LNCaP clone FGC (cell line): ENCODE measurements at regions not wholly inside any gene's neighbourhood (a gene's known extent, or its start where the extent isn't known, plus 50 kb on each side); places are given as distances from the start of the nearest gene placed in this dataset.
"Not testable (repeated sequence)": the region's sequence is repeated elsewhere in the genome, so short reads cannot be mapped to it uniquely, and the experiment has no call there.

Experiments used
- DNase-seq: peaks from one replicate; pipeline ENCODE4 v3.0.0-alpha.2; 2011; ENCODE audit warnings: low read depth
- H3K4me3 ChIP-seq: 2 replicates; pipeline ENCODE4 v1.5.1; 2011; ENCODE audit warnings: mild to moderate bottlenecking, low read depth, low read length, control low read depth
- TF ChIP-seq, protein P1 (sequence below): IDR thresholded peaks from 2 replicates; pipeline ENCODE4 v1.5.1; 2012; ENCODE audit warnings: mild to moderate bottlenecking; ENCODE audit not compliant: control insufficient read depth, insufficient read depth; ENCODE audit errors: extremely low read depth

DNA sequence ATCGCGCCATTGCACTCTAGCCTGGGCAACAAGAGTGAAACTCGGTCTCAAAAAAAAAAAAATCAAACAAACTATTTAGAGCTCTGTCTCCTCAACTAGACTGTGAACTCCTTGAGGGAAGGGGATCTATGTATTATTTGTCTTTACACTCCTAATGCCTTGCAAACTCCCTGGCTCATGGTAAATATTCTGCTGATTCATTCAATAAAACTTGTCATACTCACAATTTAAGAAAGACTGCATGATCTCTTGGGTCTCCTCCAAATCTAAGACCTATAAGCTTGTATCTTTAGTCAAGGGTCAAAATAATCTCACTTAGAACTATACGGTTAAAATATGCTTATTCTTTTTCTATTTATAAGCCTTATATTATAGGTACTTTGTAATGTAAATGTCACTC lies 90.3 kb upstream of the NR5A2 start:
- TF ChIP-seq, protein P1, sequence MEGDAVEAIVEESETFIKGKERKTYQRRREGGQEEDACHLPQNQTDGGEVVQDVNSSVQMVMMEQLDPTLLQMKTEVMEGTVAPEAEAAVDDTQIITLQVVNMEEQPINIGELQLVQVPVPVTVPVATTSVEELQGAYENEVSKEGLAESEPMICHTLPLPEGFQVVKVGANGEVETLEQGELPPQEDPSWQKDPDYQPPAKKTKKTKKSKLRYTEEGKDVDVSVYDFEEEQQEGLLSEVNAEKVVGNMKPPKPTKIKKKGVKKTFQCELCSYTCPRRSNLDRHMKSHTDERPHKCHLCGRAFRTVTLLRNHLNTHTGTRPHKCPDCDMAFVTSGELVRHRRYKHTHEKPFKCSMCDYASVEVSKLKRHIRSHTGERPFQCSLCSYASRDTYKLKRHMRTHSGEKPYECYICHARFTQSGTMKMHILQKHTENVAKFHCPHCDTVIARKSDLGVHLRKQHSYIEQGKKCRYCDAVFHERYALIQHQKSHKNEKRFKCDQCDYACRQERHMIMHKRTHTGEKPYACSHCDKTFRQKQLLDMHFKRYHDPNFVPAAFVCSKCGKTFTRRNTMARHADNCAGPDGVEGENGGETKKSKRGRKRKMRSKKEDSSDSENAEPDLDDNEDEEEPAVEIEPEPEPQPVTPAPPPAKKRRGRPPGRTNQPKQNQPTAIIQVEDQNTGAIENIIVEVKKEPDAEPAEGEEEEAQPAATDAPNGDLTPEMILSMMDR: no peak
- no peak for DNase-seq
- H3K4me3 ChIP-seq: no peak overlapping the region

DNA sequence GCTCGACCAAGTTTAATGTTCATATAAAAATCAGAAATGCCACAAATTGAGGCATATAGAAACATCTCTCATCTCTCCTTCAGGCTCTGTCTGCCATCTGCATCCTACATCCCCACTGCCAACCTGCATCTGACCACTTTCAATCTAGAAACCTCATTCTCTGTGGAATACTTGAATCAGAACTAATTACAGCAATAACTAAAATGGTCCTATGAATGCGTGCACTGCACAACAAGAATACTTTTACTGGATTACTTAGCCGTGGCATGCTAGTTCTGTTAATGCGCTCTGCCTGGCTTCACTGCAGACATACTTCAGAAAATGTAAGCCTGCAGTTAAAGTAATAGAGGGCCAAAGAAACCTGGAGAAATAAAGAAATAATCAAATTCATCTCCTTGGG lies 89.8 kb upstream of the NR5A2 start:
- TF ChIP-seq, protein P1: no peak
- DNase-seq: no peak
- no peak overlapping the region for H3K4me3 ChIP-seq

DNA sequence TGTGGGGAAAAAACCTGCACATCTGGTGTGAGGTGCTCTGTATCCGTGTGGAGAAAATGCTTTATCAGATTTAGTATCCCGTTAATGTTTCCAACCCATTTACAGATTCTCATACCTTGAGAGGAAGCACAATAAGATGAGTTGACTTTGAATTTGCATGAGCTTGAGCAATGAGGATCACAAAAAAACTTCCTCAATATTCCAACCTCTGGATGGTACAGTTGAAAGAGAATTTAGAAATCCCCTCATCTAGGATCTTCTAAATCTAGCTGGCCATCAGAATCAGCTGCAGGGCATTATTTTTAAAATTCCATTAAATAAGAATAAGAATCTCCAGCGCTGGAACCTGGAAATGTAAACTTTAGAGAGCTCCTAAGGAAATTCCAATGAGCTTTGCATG lies 82.5 kb upstream of the NR5A2 start:
- TF ChIP-seq, protein P1: no peak
- DNase-seq: no peak
- no peak overlapping the region for H3K4me3 ChIP-seq

DNA sequence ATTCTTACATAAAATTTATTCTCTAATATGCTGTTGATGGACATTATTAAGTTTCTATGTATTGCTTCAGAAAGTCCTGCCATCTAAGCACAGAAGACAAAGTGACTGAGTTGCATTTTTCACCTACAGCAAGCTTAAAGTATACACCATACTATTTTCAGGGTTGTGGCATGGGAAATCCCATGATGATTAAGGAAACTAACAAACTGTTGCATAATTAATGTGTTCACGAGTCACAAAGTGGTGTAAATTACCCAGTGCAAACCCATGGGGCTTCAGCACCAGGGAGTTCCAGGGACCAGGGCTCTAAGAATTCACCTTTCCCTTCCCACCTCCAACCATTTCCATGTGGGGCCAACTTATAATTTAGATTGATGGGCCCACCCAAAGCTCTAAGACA lies 81.9 kb upstream of the NR5A2 start:
- DNase-seq: no peak
- TF ChIP-seq, protein P1: no peak
- H3K4me3 ChIP-seq: no peak overlapping the region

DNA sequence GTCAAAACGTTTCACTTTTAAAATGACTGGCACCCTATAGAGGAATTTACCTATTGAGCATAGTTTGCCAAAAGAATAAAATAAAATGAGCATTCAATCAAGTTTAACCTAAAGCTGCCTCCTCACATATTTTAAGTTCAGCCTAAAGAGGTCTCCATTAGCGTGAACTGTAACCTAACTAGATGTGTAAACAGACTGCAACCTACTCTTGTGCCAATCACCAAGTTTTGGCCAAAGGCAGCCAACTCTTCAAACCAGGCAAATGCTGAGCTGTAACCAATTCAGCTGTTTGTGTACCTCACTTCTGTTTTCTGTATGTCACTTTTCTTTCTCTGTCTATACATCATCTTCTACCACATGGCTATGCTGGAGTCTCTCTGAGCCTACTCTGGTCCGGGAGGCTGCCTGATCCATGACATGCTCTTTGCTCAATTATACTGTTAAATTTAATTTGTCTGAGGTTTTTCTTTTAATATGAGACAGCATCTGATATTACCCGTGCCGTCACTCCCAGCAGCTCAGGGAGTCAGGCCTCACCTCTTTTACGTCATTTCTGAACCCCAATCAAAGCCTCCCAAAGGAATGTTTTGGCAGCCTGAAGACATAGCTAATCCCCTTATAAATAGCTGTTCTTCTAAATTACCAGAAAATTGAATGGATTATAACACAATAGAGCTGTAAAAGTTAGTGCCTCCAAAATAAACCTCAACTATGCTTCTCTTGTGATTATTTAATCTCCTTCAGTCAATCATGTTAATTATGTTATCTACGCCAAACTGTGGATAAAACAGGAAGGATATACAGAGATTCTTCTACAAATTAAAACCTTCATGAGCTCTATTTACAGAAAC lies 81.0 kb upstream of the NR5A2 start:
- TF ChIP-seq, protein P1: no peak
- DNase-seq: no peak
- no peak overlapping the region for H3K4me3 ChIP-seq

DNA sequence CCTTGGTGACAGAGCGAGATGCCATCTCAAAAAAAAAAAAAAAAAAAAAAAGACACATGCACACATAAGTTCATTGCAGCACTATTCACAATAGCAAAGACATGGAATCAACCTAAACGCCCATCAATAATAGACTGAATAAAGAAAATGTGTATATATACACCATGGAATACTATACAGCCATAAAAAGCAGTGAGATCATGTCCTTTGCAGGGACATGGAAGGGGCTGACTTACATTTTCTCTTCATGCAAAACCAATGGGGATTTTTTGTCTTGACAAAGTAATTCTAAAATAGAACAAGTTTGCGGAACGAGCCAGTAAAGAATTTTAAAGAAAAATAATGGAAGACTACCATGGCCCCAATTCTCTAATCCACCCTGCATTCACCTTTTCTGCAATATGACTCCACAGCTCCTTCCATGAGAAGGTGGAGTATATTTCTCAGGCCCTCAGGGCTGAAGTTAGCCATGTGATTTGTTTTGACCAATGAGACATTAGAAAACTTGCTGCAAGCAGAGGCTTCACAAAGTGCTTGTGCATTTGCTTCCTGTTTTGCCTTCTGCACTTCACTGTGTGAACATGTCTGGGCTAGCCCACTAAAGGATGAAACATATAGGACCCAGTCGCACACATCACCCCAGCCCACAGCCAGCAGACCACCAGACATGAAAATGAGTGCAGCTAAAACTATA lies 78.8 kb upstream of the NR5A2 start:
- H3K4me3 ChIP-seq: no peak overlapping the region
- no peak for DNase-seq
- TF ChIP-seq, protein P1: no peak

DNA sequence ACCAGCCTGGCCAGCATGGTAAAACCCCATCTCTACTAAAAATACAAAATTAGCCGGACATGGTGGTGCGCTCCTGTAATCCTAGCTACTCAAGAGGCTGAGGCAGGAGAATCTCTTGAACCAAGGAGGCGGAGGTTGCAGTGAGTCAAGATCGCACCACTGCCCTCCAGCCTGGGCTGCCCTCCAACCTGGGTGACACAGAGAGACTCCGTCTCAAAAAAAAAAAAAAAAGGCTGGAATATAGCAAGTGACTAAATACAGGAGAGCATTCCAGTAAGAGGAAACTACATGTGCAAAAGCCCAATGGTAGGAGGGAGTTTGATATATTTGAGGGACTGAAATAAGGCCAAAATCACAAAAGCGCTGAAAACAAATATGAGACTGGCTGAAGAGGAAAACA lies 76.5 kb upstream of the NR5A2 start:
- not testable (repeated sequence) for DNase-seq, H3K4me3 ChIP-seq
